ENCODE measurements at regions not wholly inside any gene's neighbourhood (a gene's known extent, or its start where the extent isn't known, plus 50 kb on each side); places are given as distances from the start of the nearest gene placed in this dataset.

- no peak for TF ChIP-seq CTCF (IDR thresholded peaks at IDR 0.05)
Observed at GRCh38 chr15:39445931-39446330, 134.9 kb upstream of the THBS1 start.

- no peak for TF ChIP-seq CTCF (IDR thresholded peaks at IDR 0.05)
Observed at GRCh38 chr15:39447346-39447745, 133.5 kb upstream of the THBS1 start.

GRCh38 chr15:39447881-39448280 lies 133.0 kb upstream of the THBS1 start:
- TF ChIP-seq CTCF (IDR thresholded peaks at IDR 0.05): no peak

GRCh38 chr15:39448409-39448808 lies 132.5 kb upstream of the THBS1 start:
- TF ChIP-seq CTCF (IDR thresholded peaks at IDR 0.05): no peak

GRCh38 chr15:39451121-39451688 lies 129.7 kb upstream of the THBS1 start:
- no peak for TF ChIP-seq CTCF (IDR thresholded peaks at IDR 0.05)

- no peak for TF ChIP-seq CTCF (IDR thresholded peaks at IDR 0.05)
Observed at GRCh38 chr15:39451871-39452270, 129.0 kb upstream of the THBS1 start.

- TF ChIP-seq CTCF (IDR thresholded peaks at IDR 0.05): no peak
Observed at GRCh38 chr15:39453620-39454019, 127.3 kb upstream of the THBS1 start.

Measured in LNCAP (cell line).